RKO (cell line): ENCODE measurements at regions not wholly inside any gene's neighbourhood (a gene's known extent, or its start where the extent isn't known, plus 50 kb on each side); places are given as distances from the start of the nearest gene placed in this dataset.
"Not testable (repeated sequence)": the region's sequence is repeated elsewhere in the genome, so short reads cannot be mapped to it uniquely, and the experiment has no call there.

Experiments used
- DNase-seq: peaks from one replicate; pipeline ENCODE4 v3.0.0-alpha.2; 2016; ENCODE audit warnings: low spot score

- no peak for DNase-seq
Observed at GRCh38 chr7:156014201-156014600, 201.9 kb upstream of the SHH start.

- DNase-seq, result no peak
Observed at GRCh38 chr7:156012412-156012811, 200.1 kb upstream of the SHH start.

GRCh38 chr7:156009569-156009968, 197.3 kb upstream of the SHH start:
- no peak for DNase-seq

GRCh38 chr7:156006876-156007275, 194.6 kb upstream of the SHH start:
- DNase-seq, result not testable (repeated sequence)

GRCh38 chr7:156006024-156006423, 193.8 kb upstream of the SHH start:
- no peak for DNase-seq

- DNase-seq, result no peak
Observed at GRCh38 chr7:156005202-156005691, 193.0 kb upstream of the SHH start.

- no peak for DNase-seq
Observed at GRCh38 chr7:156004265-156005201, 192.3 kb upstream of the SHH start.

GRCh38 chr7:156003220-156004162, 191.2 kb upstream of the SHH start:
- no peak for DNase-seq

- no peak for DNase-seq
Observed at GRCh38 chr7:156002362-156003066, 190.3 kb upstream of the SHH start.

- DNase-seq, result no peak
Observed at GRCh38 chr7:156001496-156002260, 189.4 kb upstream of the SHH start.

- peak; percentile 34 for DNase-seq
Observed at GRCh38 chr7:156000601-156001396, 188.5 kb upstream of the SHH start.

- DNase-seq, result no peak
Observed at GRCh38 chr7:155999631-156000489, 187.6 kb upstream of the SHH start.

GRCh38 chr7:155998766-155999630, 186.7 kb upstream of the SHH start:
- no peak for DNase-seq

GRCh38 chr7:155998328-155998691, 186.0 kb upstream of the SHH start:
- no peak for DNase-seq

GRCh38 chr7:155997431-155998327, 185.4 kb upstream of the SHH start:
- no peak for DNase-seq

GRCh38 chr7:155996718-155997280, 184.5 kb upstream of the SHH start:
- no peak for DNase-seq

- DNase-seq, result no peak
Observed at GRCh38 chr7:155995183-155995612, 182.9 kb upstream of the SHH start.
